AG08395 (cell line): ENCODE measurements at regions not wholly inside any gene's neighbourhood (a gene's known extent, or its start where the extent isn't known, plus 50 kb on each side); places are given as distances from the start of the nearest gene placed in this dataset.
A peak's percentile ranks its signal among the peaks of the same experiment; 100 is the strongest.
"Not testable (repeated sequence)": the region's sequence is repeated elsewhere in the genome, so short reads cannot be mapped to it uniquely, and the experiment has no call there.

ENCODE experiments used
- DNase-seq: peaks from one replicate; pipeline ENCODE4 v3.0.0; 2012; ENCODE audit warnings: mixed read lengths, low spot score

GRCh38 chr18:61676773-61677434 lies 215.9 kb downstream of the RNF152 start:
- DNase-seq: peak; percentile 22

- peak; percentile 73 for DNase-seq
These were observed 223.5 kb downstream of the RNF152 start for GRCh38 chr18:61669320-61669719.

- no peak for DNase-seq
These were observed 225.8 kb downstream of the RNF152 start for GRCh38 chr18:61666876-61667590.

- DNase-seq: no peak
These were observed 228.3 kb downstream of the RNF152 start for GRCh38 chr18:61664419-61665084.

GRCh38 chr18:61662726-61663125 lies 230.1 kb downstream of the RNF152 start:
- no peak for DNase-seq

GRCh38 chr18:61658431-61658830 lies 234.4 kb downstream of the RNF152 start:
- DNase-seq: no peak

GRCh38 chr18:61657066-61657732 lies 235.6 kb downstream of the RNF152 start:
- DNase-seq: no peak

- DNase-seq: no peak
These were observed 237.2 kb downstream of the RNF152 start for GRCh38 chr18:61655630-61656029.

- no peak for DNase-seq
These were observed 238.8 kb downstream of the RNF152 start for GRCh38 chr18:61653823-61654551.

- no peak for DNase-seq
These were observed 240.9 kb downstream of the RNF152 start for GRCh38 chr18:61651880-61652268.

GRCh38 chr18:61651145-61651879 lies 241.5 kb downstream of the RNF152 start:
- DNase-seq: no peak

- DNase-seq: no peak
These were observed 248.7 kb downstream of the RNF152 start for GRCh38 chr18:61643884-61644647.

- DNase-seq: no peak
These were observed 252.9 kb downstream of the RNF152 start for GRCh38 chr18:61639886-61640285.

GRCh38 chr18:61637905-61638595 lies 254.8 kb downstream of the RNF152 start:
- DNase-seq: no peak

- no peak for DNase-seq
These were observed 255.5 kb downstream of the RNF152 start for GRCh38 chr18:61637319-61637718.

- peak; percentile 50 for DNase-seq
These were observed 256.8 kb downstream of the RNF152 start for GRCh38 chr18:61635901-61636528.

GRCh38 chr18:61628085-61628484 lies 264.7 kb downstream of the RNF152 start:
- no peak for DNase-seq

GRCh38 chr18:61624631-61625030 lies 268.2 kb downstream of the RNF152 start:
- DNase-seq: not testable (repeated sequence)

GRCh38 chr18:61619783-61620182 lies 273.0 kb downstream of the RNF152 start:
- no peak for DNase-seq
